ENCODE measurements at regions not wholly inside any gene's neighbourhood (a gene's known extent, or its start where the extent isn't known, plus 50 kb on each side); places are given as distances from the start of the nearest gene placed in this dataset.
"Not testable (repeated sequence)": the region's sequence is repeated elsewhere in the genome, so short reads cannot be mapped to it uniquely, and the experiment has no call there.

DNA sequence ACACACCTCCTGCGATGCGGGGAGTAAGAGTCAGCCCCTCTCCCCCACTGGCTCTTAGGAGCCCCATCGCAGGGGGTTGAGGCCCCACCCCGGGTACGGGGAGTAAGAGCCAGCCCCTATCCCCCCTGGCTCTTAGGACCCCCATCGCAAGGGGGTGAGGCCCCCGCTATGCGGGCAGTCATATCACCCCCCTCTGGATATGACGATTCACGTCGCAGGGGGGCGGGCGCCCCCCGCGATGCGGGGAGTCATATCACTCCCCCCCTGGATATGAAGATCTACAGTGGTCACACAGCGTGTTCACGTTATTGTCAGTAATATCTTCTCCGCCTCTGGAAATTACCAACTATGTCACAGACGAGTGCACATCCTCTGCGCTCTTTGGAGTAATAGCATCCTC, 61.1 kb downstream of the DEFB131A start:
- not testable (repeated sequence) for H3K4me1 ChIP-seq (ENCODE audit: insufficient read depth, low read length); H3K27me3 ChIP-seq (ENCODE audit: insufficient read depth, low read length); H2AFZ ChIP-seq (ENCODE audit: low read depth, low read length); H3K9me3 ChIP-seq (ENCODE audit: low read length); H3K36me3 ChIP-seq (ENCODE audit: insufficient read depth, low read length); H3K4me3 ChIP-seq (ENCODE audit: low read length)

DNA sequence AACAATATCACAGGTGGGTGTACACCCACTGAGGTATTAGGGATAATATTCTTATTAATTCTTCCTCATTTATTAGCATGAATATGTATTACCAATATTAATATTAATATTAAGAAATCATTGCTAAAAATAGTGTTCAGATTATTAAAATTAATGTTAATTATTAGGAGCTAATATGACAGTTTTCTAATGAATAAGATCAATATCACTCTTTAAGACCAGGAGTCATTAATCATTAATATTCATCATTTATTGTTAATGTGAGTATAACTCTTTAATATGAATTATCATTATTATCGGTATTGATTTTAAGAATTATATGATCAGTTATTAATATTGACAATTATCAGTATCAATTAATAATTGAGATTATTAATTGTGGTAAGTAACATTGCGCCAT, 62.5 kb downstream of the DEFB131A start:
- not testable (repeated sequence) for H3K4me1 ChIP-seq (ENCODE audit: insufficient read depth, low read length); H2AFZ ChIP-seq (ENCODE audit: low read depth, low read length); H3K9me3 ChIP-seq (ENCODE audit: low read length); H3K27me3 ChIP-seq (ENCODE audit: insufficient read depth, low read length); H3K4me3 ChIP-seq (ENCODE audit: low read length); H3K36me3 ChIP-seq (ENCODE audit: insufficient read depth, low read length)

DNA sequence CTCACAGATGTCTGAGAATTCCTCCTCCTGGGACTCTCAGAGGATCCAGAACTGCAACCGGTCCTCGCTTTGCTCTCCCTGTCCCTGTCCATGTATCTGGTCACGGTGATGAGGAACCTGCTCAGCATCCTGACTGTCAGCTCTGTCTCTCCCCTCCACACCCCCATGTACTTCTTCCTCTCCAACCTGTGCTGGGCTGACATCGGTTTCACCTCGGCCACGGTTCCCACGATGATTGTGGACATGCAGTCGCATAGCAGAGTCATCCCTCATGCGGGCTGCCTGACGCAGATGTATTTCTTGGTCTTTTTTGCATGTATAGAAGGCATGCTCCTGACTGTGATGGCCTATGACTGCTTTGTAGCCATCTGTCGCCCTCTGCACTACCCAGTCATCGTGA, 68.7 kb downstream of the DEFB131A start:
- not testable (repeated sequence) for H3K9me3 ChIP-seq (ENCODE audit: low read length); H3K4me3 ChIP-seq (ENCODE audit: low read length); H3K4me1 ChIP-seq (ENCODE audit: insufficient read depth, low read length); H2AFZ ChIP-seq (ENCODE audit: low read depth, low read length); H3K27me3 ChIP-seq (ENCODE audit: insufficient read depth, low read length); H3K36me3 ChIP-seq (ENCODE audit: insufficient read depth, low read length)

DNA sequence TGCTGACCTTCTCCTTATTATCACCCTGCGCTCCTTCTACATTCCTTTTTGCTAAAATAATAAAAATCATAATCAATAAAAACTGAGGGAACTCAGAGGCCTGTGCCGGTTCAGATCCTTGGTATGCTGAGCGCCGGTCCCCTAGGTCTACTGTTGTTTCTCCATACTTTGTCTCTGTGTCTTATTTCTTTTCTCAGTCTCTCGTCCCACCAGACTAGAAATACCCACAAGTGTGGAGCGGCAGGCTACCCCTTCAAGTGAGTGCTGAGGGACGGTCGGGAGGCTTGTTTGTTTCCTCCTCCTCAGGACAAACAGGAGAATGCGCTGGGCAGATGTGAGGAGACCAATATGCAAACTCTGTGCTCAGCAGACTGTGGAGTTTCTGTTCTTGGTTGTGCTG, 75.4 kb downstream of the DEFB131A start:
- H3K36me3 ChIP-seq (ENCODE audit: insufficient read depth, low read length); H3K9me3 ChIP-seq (ENCODE audit: low read length); H3K27me3 ChIP-seq (ENCODE audit: insufficient read depth, low read length); H3K4me1 ChIP-seq (ENCODE audit: insufficient read depth, low read length); H3K4me3 ChIP-seq (ENCODE audit: low read length); H2AFZ ChIP-seq (ENCODE audit: low read depth, low read length): not testable (repeated sequence)

DNA sequence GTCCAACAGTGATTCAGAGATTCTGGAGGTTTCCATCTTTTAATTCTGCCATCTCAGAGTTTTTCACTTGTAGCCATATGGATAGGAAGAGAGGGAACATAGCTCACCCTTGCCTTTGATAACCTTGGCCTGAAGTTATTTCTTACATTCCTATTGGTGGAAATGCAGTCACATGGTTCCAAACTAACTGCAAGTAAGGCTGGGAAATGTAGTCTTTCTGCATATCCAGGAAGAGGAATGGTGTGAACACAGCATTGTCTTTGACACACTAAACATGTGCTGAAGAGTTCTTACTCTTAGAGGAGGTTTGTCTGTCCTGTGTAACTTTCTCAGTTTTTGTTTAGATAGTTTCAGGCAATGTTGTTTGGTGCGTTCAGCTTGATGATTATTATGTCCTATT, 78.7 kb downstream of the DEFB131A start:
- not testable (repeated sequence) for H2AFZ ChIP-seq (ENCODE audit: low read depth, low read length); H3K4me3 ChIP-seq (ENCODE audit: low read length); H3K27me3 ChIP-seq (ENCODE audit: insufficient read depth, low read length); H3K9me3 ChIP-seq (ENCODE audit: low read length); H3K36me3 ChIP-seq (ENCODE audit: insufficient read depth, low read length); H3K4me1 ChIP-seq (ENCODE audit: insufficient read depth, low read length)

DNA sequence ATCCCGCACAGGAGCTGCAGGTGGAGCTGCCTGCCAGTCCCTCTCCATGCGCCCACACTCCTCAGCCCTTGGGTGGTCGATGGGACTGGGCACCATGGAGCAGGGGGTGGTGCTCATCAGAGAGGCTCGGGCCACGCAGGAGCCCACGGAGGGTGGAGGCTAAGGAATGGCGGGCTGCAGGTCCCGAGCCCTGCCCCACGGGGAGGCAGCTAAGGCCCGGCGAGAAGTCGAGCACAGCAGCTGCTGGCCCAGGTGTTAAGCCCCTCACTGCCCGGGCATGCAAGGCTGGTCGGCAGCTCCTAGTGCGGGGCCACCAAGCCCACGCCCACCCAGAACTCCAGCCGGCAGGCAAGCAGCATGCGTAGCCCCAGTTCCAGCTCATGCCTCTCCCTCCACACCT, 80.2 kb downstream of the DEFB131A start:
- H3K9me3 ChIP-seq (ENCODE audit: low read length); H3K4me1 ChIP-seq (ENCODE audit: insufficient read depth, low read length); H3K4me3 ChIP-seq (ENCODE audit: low read length); H3K36me3 ChIP-seq (ENCODE audit: insufficient read depth, low read length); H2AFZ ChIP-seq (ENCODE audit: low read depth, low read length); H3K27me3 ChIP-seq (ENCODE audit: insufficient read depth, low read length): not testable (repeated sequence)

DNA sequence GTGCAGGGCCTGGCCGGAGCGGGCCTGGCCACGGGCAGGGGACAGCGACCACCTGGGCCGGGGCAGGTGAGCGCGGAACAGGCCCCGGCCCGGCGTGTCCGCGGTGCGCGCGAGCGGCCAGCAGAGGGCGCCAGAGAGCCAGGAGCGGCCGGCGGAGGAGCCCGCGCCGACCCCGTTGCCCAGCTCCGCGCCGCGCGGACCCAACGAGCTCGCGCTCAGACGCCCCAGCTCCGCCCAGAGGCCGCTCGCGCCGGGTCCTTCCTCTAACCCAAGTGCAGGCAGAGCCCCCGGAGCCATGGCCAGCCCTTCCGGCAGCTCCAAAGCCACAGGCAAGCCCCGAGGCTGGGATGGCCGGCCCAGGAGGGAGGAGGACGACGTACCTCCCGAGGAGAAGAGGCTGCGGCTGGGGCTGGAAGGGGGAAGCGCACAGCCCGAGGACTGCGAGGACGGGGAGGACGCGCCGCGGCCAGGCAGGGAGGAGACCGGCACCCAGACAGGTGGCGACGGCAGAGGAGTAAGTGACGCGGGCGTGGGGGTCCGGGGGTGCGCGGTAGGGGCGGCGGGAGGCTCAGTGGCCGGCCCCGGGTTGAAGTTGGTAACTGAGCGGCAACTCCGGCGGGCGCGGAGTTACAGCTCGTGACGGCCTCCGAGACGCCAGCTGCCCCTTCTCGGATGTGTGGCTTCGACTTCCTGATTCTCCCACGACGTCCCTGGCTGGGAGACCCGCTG, 88.1 kb downstream of the DEFB131A start:
- H3K27me3 ChIP-seq (ENCODE audit: insufficient read depth, low read length); H3K36me3 ChIP-seq (ENCODE audit: insufficient read depth, low read length); H3K9me3 ChIP-seq (ENCODE audit: low read length): not testable (repeated sequence)

DNA sequence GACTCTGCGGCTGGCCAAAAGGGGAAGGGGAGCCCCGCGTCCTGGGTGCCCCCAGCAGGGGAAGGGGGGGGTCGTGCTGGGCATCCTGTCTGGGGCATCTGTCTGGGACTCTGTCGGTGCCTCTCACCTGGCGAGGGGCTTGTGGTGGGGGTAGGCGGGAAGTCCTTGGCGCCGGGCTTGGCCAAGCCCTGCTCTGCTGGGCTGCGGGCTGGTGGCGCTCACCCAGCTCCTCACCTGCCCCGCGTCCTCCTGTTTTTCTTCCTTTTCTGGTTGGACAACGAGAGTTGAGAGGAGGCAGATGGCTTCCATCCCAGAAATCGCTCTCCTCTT, 88.6 kb downstream of the DEFB131A start:
- not testable (repeated sequence) for H3K36me3 ChIP-seq (ENCODE audit: insufficient read depth, low read length); H3K27me3 ChIP-seq (ENCODE audit: insufficient read depth, low read length); H3K4me1 ChIP-seq (ENCODE audit: insufficient read depth, low read length); H3K9me3 ChIP-seq (ENCODE audit: low read length); H3K4me3 ChIP-seq (ENCODE audit: low read length)
- peak overlapping the region; percentile 95 for H2AFZ ChIP-seq (ENCODE audit: low read depth, low read length)

More for the DNA sequence above, 88.1 kb downstream of the DEFB131A start:
- H3K4me1 ChIP-seq (ENCODE audit: insufficient read depth, low read length), result not testable (repeated sequence)
- H2AFZ ChIP-seq (ENCODE audit: low read depth, low read length), result peak overlapping the region; percentile 95
- H3K4me3 ChIP-seq (ENCODE audit: low read length), result peak overlapping the region; percentile 36

DNA sequence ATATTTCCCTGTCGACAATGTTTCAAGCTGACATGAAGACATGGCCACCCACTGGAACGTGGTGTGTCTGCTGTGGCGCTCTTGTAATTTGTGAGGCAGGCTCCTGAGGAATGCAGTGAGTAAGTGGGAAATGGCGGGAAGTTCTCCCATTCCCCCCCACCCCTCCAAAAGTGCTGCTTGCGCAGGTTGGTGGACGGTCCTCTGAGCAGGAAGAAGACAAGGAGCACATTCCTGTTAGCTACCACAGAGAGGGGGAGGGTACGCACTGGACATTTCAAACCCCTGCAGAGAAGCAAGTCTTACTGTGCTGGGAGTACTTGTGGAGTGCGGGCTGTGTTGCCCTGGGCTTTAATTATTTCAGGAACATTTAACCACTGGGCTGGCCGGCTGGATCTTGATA, 92.9 kb downstream of the DEFB131A start:
- not testable (repeated sequence) for H3K9me3 ChIP-seq (ENCODE audit: low read length); H3K4me1 ChIP-seq (ENCODE audit: insufficient read depth, low read length); H2AFZ ChIP-seq (ENCODE audit: low read depth, low read length); H3K36me3 ChIP-seq (ENCODE audit: insufficient read depth, low read length); H3K4me3 ChIP-seq (ENCODE audit: low read length); H3K27me3 ChIP-seq (ENCODE audit: insufficient read depth, low read length)

DNA sequence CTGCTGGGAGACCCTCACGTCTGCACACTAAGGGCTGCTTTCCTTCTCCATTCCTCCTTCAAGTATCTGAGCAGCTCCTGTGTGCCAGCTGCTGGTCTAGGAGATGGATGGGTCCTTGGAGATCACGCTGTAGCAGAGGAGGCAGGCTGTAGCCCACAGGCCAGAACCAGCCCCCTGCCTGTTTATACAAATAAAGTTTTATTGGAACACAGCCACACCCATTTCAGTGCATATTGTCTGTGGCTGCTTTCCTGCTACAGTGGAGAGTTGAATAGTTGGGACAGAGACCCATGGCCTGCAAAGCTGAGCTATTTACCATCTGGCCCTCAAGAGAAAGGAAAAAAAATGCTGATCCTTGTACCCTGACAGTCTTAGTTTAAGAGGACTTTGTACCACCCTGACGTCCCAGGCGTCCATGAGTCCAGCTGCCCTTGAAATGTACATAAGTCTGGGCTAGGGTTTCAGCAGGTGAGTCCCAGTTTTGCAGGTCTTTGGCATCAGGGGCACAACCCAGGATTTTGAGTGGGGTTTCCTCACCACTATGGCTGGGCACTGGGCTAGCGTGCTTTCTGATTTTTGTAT, 95.8 kb downstream of the DEFB131A start:
- not testable (repeated sequence) for H3K36me3 ChIP-seq (ENCODE audit: insufficient read depth, low read length); H3K4me1 ChIP-seq (ENCODE audit: insufficient read depth, low read length)

DNA sequence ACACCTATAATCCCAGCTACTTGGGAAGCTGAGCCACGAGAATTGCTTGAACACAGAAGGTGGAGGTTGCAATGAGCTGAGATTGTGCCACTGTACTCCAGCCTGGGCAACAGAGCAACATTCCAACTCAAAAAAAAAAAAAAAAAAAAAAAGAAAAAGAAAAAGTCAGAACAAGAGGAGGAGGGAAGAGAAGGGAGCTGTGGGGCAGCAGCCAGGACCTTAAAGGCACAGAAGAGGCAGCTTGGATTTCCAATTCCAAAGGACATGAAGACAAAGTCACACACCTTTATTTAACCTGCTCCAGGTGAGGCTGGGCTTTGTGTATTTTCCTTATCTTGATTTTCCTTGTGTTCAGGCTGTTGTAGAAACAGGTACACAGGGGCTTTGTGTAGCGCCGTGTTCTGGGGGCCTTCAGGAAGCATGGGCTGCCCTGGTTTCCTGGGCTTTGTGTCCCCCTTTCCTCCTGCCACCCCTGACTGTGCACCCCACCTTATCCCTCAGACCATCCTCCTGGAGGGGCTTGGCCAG, 97.2 kb downstream of the DEFB131A start:
- H3K9me3 ChIP-seq (ENCODE audit: low read length); H3K4me3 ChIP-seq (ENCODE audit: low read length); H3K4me1 ChIP-seq (ENCODE audit: insufficient read depth, low read length); H3K27me3 ChIP-seq (ENCODE audit: insufficient read depth, low read length); H3K36me3 ChIP-seq (ENCODE audit: insufficient read depth, low read length); H2AFZ ChIP-seq (ENCODE audit: low read depth, low read length): not testable (repeated sequence)

More for the DNA sequence above, 95.8 kb downstream of the DEFB131A start:
- not testable (repeated sequence) for H2AFZ ChIP-seq (ENCODE audit: low read depth, low read length); H3K9me3 ChIP-seq (ENCODE audit: low read length); H3K4me3 ChIP-seq (ENCODE audit: low read length); H3K27me3 ChIP-seq (ENCODE audit: insufficient read depth, low read length)

DNA sequence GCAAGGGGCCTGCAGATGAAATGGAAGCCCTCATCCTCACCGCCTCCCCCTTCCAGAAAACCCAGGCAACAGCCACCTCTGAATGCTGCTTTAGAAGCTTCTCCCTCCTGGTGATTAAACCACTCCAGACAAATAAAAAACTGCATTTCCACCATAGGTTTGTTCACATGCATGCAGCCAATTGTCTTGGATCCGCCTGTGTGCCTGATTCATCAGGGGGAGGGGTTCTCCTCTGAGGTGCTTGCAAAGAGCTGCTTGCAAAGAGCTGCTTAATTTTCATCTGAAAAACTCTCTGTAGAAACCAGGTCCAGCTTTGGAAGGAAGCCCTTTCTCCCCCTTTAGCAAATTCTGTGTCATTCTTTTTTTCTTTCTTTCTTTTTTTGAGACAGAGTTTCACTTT, 100.6 kb downstream of the DEFB131A start:
- H3K9me3 ChIP-seq (ENCODE audit: low read length); H3K4me3 ChIP-seq (ENCODE audit: low read length); H3K36me3 ChIP-seq (ENCODE audit: insufficient read depth, low read length); H3K27me3 ChIP-seq (ENCODE audit: insufficient read depth, low read length); H2AFZ ChIP-seq (ENCODE audit: low read depth, low read length); H3K4me1 ChIP-seq (ENCODE audit: insufficient read depth, low read length): not testable (repeated sequence)

DNA sequence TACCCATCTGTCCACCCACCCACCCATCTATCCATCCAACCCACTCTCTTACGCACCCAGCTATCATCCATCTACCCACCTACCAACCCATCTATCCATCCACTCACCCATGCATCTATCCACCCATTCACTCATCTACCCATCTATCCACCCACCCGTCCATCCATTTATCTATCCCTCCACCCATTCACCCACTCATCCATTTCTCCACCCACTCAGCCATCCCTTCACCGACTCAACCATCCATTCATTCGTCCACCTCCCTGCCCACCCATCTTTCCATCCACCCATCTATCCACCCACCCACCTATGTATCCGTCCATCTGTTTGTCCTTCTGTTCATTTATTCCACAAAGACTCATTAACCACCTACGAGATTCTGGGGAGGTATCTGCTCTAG, 103.3 kb downstream of the DEFB131A start:
- not testable (repeated sequence) for H3K36me3 ChIP-seq (ENCODE audit: insufficient read depth, low read length); H2AFZ ChIP-seq (ENCODE audit: low read depth, low read length); H3K9me3 ChIP-seq (ENCODE audit: low read length); H3K4me1 ChIP-seq (ENCODE audit: insufficient read depth, low read length); H3K4me3 ChIP-seq (ENCODE audit: low read length); H3K27me3 ChIP-seq (ENCODE audit: insufficient read depth, low read length)

DNA sequence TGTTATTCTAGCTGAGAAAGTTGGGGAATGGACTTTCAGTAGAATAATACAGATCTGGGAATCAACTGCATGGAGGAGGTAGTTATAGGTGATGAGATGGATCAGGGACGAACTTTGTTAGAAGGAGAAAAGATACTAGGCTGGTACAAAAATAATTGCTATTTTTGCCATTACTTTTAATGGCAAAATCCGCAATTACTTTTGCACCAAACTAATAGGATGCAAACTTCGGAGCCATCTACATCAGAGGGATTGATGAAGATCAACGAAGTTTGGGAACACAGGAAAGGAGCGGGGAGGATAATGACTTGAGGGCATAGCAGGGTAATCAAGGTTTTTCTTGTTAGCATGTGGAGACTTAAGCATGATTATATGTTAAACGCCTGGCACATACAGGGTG, 111.9 kb downstream of the DEFB131A start:
- H3K36me3 ChIP-seq (ENCODE audit: insufficient read depth, low read length); H2AFZ ChIP-seq (ENCODE audit: low read depth, low read length); H3K4me1 ChIP-seq (ENCODE audit: insufficient read depth, low read length); H3K4me3 ChIP-seq (ENCODE audit: low read length); H3K27me3 ChIP-seq (ENCODE audit: insufficient read depth, low read length); H3K9me3 ChIP-seq (ENCODE audit: low read length): not testable (repeated sequence)

Data from neuron (in vitro differentiated cells).